ENCODE measurements at regions not wholly inside any gene's neighbourhood (a gene's known extent, or its start where the extent isn't known, plus 50 kb on each side); places are given as distances from the start of the nearest gene placed in this dataset.

- no peaks in the 10 kb centered on the region for H3K9me3 ChIP-seq
- Mint-ChIP-seq H3K4me1 (ENCODE audit: low read depth, unreplicated experiment) (no peaks in the 10 kb centered on the region), H3K27me3 (ENCODE audit: insufficient read depth, unreplicated experiment) (no peaks in the 10 kb centered on the region), H3K9me3 (ENCODE audit: unreplicated experiment) (no peaks in the 10 kb centered on the region), H3K4me3 (ENCODE audit: unreplicated experiment) (no peak overlapping the region), H3K27ac (ENCODE audit: unreplicated experiment) (no peak overlapping the region), H3K36me3 (ENCODE audit: insufficient read depth, unreplicated experiment) (no peaks in the 10 kb centered on the region)
- intact Hi-C loops (cut with micrococcal nuclease; ENCODE audit: unreplicated experiment), result no loop called here
- ChIA-PET CTCF (no interaction called here), POLR2A (no interaction called here)
- H3K4me3 ChIP-seq (ENCODE audit: low read depth, low read length), result no peak overlapping the region
- no peaks in the 10 kb centered on the region for H3K4me1 ChIP-seq
- TF ChIP-seq CTCF (IDR thresholded peaks at IDR 0.05; ENCODE audit: insufficient read depth in 1 of 2, low read depth in 1 of 2, low read length in 1 of 2, severe bottlenecking in 1 of 2, unreplicated experiment in 1 of 2), result no peak
- no peaks in the 10 kb centered on the region for H3K36me3 ChIP-seq (ENCODE audit: control insufficient read depth, insufficient read depth, low read length)
- BruUV-seq (replicated peaks), result no TSS peak
- no peaks in the 10 kb centered on the region for H3K27me3 ChIP-seq (replicated peaks; ENCODE audit: control insufficient read depth, insufficient read depth, low read length)
- DNase-seq, result no peak
Measured at GRCh38 chr4:22091906-22092305, 143.3 kb upstream of the KCNIP4 start.

GRCh38 chr4:22091352-22091717 lies 142.8 kb upstream of the KCNIP4 start:
- ChIA-PET POLR2A (no interaction called here), CTCF (no interaction called here)
- no peak for DNase-seq
- Mint-ChIP-seq H3K4me3 (ENCODE audit: unreplicated experiment) (no peak overlapping the region), H3K4me1 (ENCODE audit: low read depth, unreplicated experiment) (no peaks in the 10 kb centered on the region), H3K36me3 (ENCODE audit: insufficient read depth, unreplicated experiment) (no peaks in the 10 kb centered on the region), H3K9me3 (ENCODE audit: unreplicated experiment) (peaks cover 3% of the 10 kb centered on the region), H3K27ac (ENCODE audit: unreplicated experiment) (no peak overlapping the region), H3K27me3 (ENCODE audit: insufficient read depth, unreplicated experiment) (no peaks in the 10 kb centered on the region)
- intact Hi-C loops (cut with micrococcal nuclease; ENCODE audit: unreplicated experiment), result no loop called here
- Histone ChIP-seq H3K4me1 (no peaks in the 10 kb centered on the region), H3K36me3 (ENCODE audit: control insufficient read depth, insufficient read depth, low read length) (no peaks in the 10 kb centered on the region), H3K27me3 (replicated peaks; ENCODE audit: control insufficient read depth, insufficient read depth, low read length) (no peaks in the 10 kb centered on the region), H3K9me3 (no peaks in the 10 kb centered on the region), H3K4me3 (ENCODE audit: low read depth, low read length) (no peak overlapping the region)
- no peak for TF ChIP-seq CTCF (IDR thresholded peaks at IDR 0.05; ENCODE audit: insufficient read depth in 1 of 2, low read depth in 1 of 2, low read length in 1 of 2, severe bottlenecking in 1 of 2, unreplicated experiment in 1 of 2)
- BruUV-seq (replicated peaks), result no TSS peak

- Mint-ChIP-seq H3K27ac (ENCODE audit: unreplicated experiment) (no peak overlapping the region), H3K4me3 (ENCODE audit: unreplicated experiment) (no peak overlapping the region), H3K9me3 (ENCODE audit: unreplicated experiment) (peaks cover 8% of the 10 kb centered on the region), H3K4me1 (ENCODE audit: low read depth, unreplicated experiment) (no peaks in the 10 kb centered on the region), H3K27me3 (ENCODE audit: insufficient read depth, unreplicated experiment) (no peaks in the 10 kb centered on the region), H3K36me3 (ENCODE audit: insufficient read depth, unreplicated experiment) (no peaks in the 10 kb centered on the region)
- Histone ChIP-seq H3K4me3 (ENCODE audit: low read depth, low read length) (no peak overlapping the region), H3K4me1 (no peaks in the 10 kb centered on the region), H3K9me3 (no peaks in the 10 kb centered on the region), H3K27me3 (replicated peaks; ENCODE audit: control insufficient read depth, insufficient read depth, low read length) (no peaks in the 10 kb centered on the region), H3K36me3 (ENCODE audit: control insufficient read depth, insufficient read depth, low read length) (no peaks in the 10 kb centered on the region)
- TF ChIP-seq CTCF (IDR thresholded peaks at IDR 0.05; ENCODE audit: insufficient read depth in 1 of 2, low read depth in 1 of 2, low read length in 1 of 2, severe bottlenecking in 1 of 2, unreplicated experiment in 1 of 2), result no peak
- DNase-seq, result no peak
- intact Hi-C loops (cut with micrococcal nuclease; ENCODE audit: unreplicated experiment), result no loop called here
- POLR2A ChIA-PET, result no interaction called here
- no TSS peak for BruUV-seq (replicated peaks)
- CTCF ChIA-PET, result no interaction called here
Measured at GRCh38 chr4:22090661-22091351, 142.2 kb upstream of the KCNIP4 start.
